Endothelial cell of umbilical vein (primary cell): ENCODE measurements at regions not wholly inside any gene's neighbourhood (a gene's known extent, or its start where the extent isn't known, plus 50 kb on each side); places are given as distances from the start of the nearest gene placed in this dataset.

Source experiments
- EZH2 ChIP-seq: IDR thresholded peaks from 2 replicates; pipeline ENCODE4 v1.6.1; 2012; ENCODE audit warnings: borderline replicate concordance, low read depth, mild to moderate bottlenecking, moderate library complexity, low read length, inconsistent platforms; ENCODE audit not compliant: severe bottlenecking
- FOS ChIP-seq: IDR thresholded peaks from 2 replicates; pipeline ENCODE4 v1.6.1; 2011; ENCODE audit warnings: mild to moderate bottlenecking, low read length, moderate library complexity, borderline replicate concordance; ENCODE audit not compliant: insufficient read depth
- JUN ChIP-seq: IDR thresholded peaks from 2 replicates; pipeline ENCODE4 v1.6.1; 2011; ENCODE audit warnings: borderline replicate concordance, low read depth; ENCODE audit not compliant: insufficient read length, insufficient read depth
- MYC ChIP-seq: IDR thresholded peaks from one replicate; pipeline ENCODE4 v1.6.1; 2011; ENCODE audit warnings: mild to moderate bottlenecking, low read depth, low read length
- POLR2A ChIP-seq: IDR thresholded peaks from 2 replicates; pipeline ENCODE4 v1.6.1; 2012; ENCODE audit warnings: low read depth, mild to moderate bottlenecking, control low read depth, low read length
- POLR2AphosphoS5 ChIP-seq: IDR thresholded peaks from 2 replicates; pipeline ENCODE4 v1.6.1; 2012; ENCODE audit warnings: low read depth, mild to moderate bottlenecking, control low read depth, low read length, moderate library complexity; ENCODE audit not compliant: insufficient read depth
- TF ChIP-seq, protein P1 (sequence below), 2 donors: IDR thresholded peaks; 1 replicate in 1 of 2; 2 replicates in 1 of 2; pipeline ENCODE4 v1.5.1; 2011; ENCODE audit warnings: low read length in 2 of 2, mild to moderate bottlenecking in 2 of 2, moderate library complexity in 2 of 2, control low read depth in 1 of 2, inconsistent platforms in 1 of 2, low read depth in 1 of 2; ENCODE audit not compliant: insufficient read depth in 1 of 2; ENCODE audit errors: extremely low read depth in 1 of 2
- TF ChIP-seq, protein P2 (sequence below): IDR thresholded peaks from 2 replicates; pipeline ENCODE4 v1.6.1; 2011; ENCODE audit not compliant: insufficient read depth, insufficient read length

GRCh38 chr3:59692117-59692516 lies 642.3 kb upstream of the CFAP20DC start:
- TF ChIP-seq, protein P1, sequence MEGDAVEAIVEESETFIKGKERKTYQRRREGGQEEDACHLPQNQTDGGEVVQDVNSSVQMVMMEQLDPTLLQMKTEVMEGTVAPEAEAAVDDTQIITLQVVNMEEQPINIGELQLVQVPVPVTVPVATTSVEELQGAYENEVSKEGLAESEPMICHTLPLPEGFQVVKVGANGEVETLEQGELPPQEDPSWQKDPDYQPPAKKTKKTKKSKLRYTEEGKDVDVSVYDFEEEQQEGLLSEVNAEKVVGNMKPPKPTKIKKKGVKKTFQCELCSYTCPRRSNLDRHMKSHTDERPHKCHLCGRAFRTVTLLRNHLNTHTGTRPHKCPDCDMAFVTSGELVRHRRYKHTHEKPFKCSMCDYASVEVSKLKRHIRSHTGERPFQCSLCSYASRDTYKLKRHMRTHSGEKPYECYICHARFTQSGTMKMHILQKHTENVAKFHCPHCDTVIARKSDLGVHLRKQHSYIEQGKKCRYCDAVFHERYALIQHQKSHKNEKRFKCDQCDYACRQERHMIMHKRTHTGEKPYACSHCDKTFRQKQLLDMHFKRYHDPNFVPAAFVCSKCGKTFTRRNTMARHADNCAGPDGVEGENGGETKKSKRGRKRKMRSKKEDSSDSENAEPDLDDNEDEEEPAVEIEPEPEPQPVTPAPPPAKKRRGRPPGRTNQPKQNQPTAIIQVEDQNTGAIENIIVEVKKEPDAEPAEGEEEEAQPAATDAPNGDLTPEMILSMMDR (IDR thresholded peaks at IDR 0.05; ENCODE audit: extremely low read depth in 1 of 2, insufficient read depth in 1 of 2, low read depth in 1 of 2, low read length in 2 of 2) = no peak
- no peak for TF ChIP-seq JUN
- no peak for TF ChIP-seq POLR2A
- TF ChIP-seq EZH2 = no peak
- TF ChIP-seq POLR2AphosphoS5 = no peak
- TF ChIP-seq, protein P2, sequence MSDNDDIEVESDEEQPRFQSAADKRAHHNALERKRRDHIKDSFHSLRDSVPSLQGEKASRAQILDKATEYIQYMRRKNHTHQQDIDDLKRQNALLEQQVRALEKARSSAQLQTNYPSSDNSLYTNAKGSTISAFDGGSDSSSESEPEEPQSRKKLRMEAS = no peak
- no peak for TF ChIP-seq FOS
- no peak for TF ChIP-seq MYC
